GM12878 (cell line): ENCODE measurements at regions not wholly inside any gene's neighbourhood (a gene's known extent, or its start where the extent isn't known, plus 50 kb on each side); places are given as distances from the start of the nearest gene placed in this dataset.

Experiments
- CTCF ChIP-seq, 3 experiments: IDR thresholded peaks in 2 of 3; conservative IDR thresholded peaks in 1 of 3; 2 replicates each; pipeline ENCODE4 v1.5.1; 2011; ENCODE audit warnings: low read depth in 3 of 3, low read length in 3 of 3, mild to moderate bottlenecking in 3 of 3, control low read depth in 2 of 3, moderate library complexity in 2 of 3, inconsistent platforms in 1 of 3, mixed read lengths in 1 of 3; ENCODE audit not compliant: control insufficient read depth in 2 of 3, insufficient read depth in 1 of 3; ENCODE audit errors: extremely low read depth in 1 of 3
- POLR2AphosphoS5 ChIP-seq: IDR thresholded peaks from 2 replicates; pipeline ENCODE4 v1.6.1; 2011; ENCODE audit warnings: mild to moderate bottlenecking, low read length, inconsistent platforms
- SKIL ChIP-seq: fragments of 450-650 bp; IDR thresholded peaks from 2 replicates; pipeline ENCODE4 v1.6.1; 2017; ENCODE audit warnings: mild to moderate bottlenecking, low read depth, inconsistent platforms; ENCODE audit not compliant: poor library complexity, severe bottlenecking

GRCh38 chr9:129395633-129396364, 217.7 kb upstream of the IER5L start:
- TF ChIP-seq SKIL, result no peak
- TF ChIP-seq POLR2AphosphoS5, result no peak
- no peak for TF ChIP-seq CTCF (IDR thresholded peaks at IDR 0.05 in 2 of 3, conservative IDR thresholded peaks at IDR 0.05 in 1 of 3; ENCODE audit: control insufficient read depth in 2 of 3, extremely low read depth in 1 of 3, insufficient read depth in 1 of 3, low read depth in 3 of 3, low read length in 3 of 3)
